NCI-H460 (cell line): ENCODE measurements at regions not wholly inside any gene's neighbourhood (a gene's known extent, or its start where the extent isn't known, plus 50 kb on each side); places are given as distances from the start of the nearest gene placed in this dataset.

Source experiments
- DNase-seq: peaks from one replicate; pipeline ENCODE4 v3.0.0-alpha.2; 2016; ENCODE audit warnings: low read depth; ENCODE audit errors: extremely low read depth

DNA sequence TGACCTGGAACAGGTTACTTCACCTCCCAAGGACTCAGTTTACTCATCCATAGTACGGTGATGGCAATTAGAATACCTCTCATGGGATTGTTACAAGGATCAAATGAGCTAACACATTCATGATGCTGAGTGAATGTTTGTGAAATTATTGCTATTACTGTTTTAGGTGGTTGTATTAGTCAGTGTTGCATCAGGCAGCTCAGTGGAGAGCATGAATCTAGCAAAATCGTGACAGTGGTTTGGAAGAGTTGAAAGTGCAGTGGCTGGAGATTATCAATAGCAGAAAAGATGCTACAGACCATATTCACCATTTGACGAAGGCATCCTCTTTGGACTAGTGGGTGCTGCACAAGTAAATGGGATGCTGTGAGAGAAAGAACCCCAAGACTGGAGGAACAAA lies 50.4 kb upstream of the CTNNBL1 start:
- DNase-seq: no peak

DNA sequence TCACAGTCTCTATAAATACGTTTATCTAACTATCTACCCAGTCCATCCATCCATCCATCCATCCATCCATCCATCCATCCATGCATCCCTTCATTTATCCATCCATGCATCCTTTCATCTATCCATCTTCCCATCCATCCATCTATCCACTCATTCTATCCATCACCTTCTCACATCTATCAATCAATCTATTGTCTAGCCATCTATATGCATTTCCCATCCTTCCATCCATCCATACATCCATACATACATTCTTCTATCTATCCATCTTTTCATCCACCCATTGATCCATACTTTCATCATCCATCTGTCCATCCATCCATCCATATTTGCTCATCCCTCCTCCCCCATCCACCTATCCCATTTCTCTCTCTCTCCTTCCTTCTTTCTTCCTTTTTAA lies 51.6 kb upstream of the CTNNBL1 start:
- DNase-seq: no peak

DNA sequence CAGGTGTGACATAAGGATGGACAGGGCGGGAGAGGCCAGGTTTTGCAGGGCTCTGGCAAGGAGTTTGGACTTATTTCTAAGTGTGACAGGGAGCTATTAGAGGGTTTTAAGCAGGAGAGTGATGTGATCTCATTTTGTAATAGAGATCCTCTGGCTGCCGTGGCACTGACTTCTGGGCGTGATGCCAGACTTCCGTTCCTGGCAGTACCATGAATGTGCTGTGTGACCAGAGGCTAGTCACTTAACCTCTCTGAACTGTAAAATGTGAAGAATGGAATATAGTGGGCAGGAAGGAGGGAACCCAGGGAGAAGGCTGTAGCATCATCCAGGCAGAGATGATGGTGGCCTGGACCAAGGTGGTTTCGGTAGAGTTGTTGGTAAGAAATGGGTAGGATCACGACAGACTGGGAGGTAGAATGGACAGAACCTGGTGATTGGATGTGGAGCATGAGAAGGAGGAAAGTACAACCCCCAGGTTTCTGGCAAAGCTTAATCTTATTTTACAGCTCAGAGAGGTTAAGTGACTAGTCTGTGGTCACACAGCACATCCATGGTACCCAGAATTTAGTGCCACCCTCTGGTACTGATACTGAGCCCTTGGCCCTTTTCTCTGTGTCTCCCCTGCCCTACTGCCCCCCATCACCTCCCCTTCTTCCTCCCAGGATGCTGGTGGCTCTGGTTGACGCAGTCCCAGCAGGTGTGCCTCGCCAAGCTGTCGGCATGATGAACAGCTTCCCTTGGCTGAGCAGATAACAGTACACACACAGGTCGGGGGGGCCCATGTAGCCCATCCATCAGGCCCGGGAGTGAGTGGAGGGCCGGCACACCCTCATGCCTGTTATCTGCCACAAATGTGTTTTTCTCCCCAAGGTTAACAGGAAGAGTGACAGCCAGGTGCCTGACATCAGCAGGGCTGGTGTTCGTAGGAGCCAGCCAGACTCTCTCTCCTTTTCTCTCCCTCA lies 52.9 kb upstream of the CTNNBL1 start:
- no peak for DNase-seq

DNA sequence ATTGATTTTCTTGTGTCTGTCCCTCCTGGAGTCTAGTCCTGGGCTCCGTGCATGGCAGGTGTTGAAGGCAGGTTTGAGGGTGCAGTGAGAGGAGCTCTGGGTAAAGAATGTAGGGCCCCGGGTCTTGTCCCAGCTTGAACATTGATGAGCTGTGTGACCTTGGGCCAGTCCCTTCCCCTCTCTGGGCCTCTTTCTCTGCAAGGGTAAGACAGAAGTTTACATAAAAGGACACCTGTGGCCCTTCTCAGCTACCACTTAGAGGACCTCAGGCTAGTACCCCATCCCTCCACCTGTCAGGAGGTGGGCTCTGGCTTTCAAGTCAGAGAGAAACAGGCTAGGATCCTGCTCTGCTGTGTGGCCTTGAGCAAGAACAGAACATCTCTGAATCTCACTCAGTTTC lies 55.3 kb upstream of the CTNNBL1 start:
- no peak for DNase-seq

DNA sequence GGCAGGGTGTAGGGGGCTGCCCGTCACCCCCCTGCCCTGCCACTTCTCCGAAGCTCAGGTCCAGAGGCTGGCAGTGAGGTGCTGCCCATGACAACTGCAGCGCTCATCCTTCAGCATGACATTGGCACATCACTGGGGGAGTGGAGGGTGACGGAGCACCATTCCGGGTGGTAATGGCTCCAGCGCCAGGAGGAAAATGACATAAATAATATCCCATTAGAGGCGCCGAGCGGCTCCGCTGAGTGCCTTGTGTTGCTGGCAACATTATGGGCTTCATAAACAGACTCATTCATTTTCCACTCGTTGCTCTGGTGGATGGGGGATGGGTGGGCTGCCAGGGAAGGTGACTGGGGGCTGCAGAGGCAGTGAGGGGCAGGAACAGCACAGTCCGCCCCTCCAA lies 56.9 kb upstream of the CTNNBL1 start:
- DNase-seq: no peak

DNA sequence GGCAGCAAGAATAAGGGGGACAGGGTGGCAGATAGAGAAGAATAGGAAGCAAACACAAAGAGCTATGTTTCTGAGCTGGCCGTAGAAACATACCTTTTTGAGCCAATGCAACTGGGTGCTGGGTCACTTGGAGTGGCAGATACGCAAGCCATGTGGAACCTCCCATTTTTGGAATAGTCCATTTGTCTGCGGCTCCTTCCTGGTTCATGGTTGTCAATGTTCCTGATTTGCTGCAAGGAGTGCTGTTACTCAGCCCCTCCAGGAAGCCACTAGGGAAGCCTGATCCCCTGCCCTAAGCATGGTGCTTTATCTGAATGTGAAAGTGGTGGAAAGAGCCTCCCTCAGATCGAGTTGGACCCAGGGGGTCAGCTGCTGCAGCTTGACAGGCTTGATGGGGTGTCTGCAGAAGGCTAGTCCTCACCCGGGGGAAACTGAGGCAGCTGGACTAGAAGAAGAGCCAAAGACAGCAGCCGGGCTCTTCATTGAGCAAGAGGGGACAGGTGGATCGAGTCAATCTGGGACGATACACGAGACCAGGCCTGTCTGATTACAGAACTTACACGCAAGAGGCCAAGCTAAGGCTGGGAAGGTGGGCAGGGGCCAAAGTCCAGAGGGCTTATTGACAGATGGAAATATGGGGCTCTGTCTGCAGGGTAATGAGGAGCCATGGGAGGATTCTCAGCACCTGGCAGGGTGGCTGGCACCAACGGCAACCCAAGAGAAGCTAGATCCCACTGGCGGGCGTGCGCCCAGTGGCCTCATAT lies 57.4 kb upstream of the CTNNBL1 start:
- no peak for DNase-seq

DNA sequence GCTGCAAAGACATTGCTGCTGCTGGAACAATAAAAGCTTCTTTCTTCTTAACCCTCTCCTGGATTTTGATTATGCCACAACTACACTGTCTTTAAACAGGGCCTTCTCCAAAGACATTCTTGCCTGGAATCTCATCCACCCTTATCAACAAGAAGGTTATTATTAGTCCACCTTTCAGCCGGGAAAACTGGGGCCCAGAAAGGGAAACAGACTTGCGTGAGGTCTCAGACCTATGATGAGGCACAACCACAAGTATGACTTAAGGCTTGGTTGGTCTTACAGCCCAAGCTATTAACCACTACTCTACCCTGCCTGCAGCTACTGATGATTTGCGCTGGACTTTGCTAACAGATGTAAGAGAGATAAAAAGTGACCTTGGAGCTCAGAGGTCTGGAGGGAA lies 62.8 kb upstream of the CTNNBL1 start:
- no peak for DNase-seq

DNA sequence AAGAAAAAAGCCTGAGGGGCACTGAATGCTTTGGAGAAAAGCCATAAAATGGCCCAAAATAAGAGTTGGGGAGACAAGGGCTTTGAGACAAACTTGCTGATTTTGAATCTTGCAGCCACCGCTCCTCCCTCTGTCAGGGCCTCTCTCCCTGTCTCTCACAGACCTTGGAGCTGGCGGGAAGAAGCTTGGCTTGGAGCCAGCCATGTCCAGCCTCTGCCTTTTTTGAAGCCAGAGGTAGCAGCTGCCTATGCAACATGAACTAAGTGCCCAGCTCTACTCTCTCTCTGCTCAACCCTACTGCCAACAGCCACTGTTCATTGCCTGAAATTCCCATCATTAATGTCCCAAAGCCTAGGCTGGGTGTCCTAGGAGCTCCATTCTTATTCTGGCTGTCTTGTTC lies 63.7 kb upstream of the CTNNBL1 start:
- DNase-seq: no peak

DNA sequence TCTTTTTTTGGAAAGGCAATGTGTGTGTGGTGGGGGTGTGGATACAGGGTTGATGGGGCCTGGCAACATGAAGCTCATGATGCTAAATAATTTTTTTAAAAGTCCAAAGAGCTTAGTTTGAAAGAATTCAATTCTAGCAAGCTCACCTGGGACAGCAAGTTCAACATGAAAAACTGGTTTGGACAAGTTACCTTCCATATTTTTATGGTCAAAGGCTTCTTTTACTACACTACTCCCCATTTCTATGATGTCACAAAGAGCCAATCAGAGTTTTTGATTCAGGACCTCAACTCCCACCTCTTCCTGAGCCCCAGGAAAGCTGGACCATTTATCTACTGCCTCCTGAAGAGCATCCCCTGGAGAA lies 66.1 kb upstream of the CTNNBL1 start:
- no peak for DNase-seq

DNA sequence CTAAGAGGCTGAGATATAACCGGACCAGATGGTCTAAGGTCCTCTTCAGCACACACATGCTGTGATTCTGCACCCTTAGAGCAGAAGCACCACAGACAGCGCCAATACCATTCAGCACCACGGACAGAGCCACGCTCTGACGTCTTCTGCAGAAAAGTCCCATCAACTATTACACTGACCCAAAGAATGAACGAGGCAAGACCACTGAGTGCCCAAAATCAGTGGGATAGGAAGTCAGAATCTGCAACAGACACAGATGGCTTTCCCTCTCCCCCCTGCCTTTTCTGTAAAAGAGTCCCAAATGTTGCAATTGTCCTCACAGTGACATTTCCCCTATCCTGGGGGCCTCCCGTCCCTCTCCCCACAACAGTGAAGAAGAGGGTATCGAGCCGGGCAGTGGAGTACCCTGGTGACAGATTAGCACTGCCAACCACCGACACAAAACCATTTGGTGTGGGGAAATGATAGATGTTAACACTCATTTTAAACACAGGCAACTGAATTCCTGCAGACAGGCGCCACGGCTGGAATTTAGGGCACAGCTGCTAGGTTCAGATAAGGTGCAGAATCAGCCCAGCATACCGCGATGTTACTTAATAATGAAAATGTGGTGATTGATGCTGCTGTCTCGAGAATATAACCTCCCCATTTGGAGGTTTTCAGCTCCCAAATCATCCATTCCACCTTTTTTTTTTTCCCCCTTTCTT lies 66.6 kb upstream of the CTNNBL1 start:
- DNase-seq: peak; percentile 52

DNA sequence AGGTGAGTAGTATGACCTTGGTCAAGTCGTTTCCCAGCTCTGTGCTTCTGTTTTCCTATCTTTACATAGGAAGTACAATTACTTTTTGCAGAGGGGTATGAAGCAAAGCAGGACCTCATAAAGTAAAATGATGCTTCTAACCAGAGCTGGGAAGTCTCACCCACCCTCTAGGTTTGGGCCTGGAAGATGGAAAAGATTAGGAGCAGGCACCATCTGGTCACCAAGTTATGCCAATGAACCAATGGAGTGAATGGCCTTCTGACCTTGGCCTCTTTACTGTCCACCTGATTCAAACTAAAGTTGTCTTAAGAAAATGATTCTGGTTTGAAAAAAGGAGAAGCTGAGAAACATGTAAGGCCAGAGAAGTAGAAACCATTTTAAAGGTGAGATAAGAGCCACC lies 68.9 kb upstream of the CTNNBL1 start:
- no peak for DNase-seq

DNA sequence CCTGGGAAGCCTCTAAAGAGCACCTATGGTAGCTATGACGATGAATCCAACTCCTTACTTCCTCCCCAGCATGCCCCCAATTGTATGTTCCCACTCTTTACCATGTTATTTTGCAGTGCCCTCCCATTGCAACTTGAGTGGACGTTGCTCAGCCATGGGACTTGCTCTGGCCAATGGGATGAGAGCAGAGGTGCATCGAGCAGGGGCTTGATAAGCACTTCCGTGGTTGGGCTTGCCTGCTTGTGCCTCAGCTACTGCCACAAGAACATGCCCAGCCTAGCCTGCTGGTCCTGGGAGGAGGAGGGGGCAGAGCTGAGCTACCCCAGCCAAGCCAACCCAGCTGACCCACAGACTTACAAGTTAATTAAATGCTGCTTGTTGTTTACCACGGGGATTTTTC lies 71.1 kb upstream of the CTNNBL1 start:
- no peak for DNase-seq

DNA sequence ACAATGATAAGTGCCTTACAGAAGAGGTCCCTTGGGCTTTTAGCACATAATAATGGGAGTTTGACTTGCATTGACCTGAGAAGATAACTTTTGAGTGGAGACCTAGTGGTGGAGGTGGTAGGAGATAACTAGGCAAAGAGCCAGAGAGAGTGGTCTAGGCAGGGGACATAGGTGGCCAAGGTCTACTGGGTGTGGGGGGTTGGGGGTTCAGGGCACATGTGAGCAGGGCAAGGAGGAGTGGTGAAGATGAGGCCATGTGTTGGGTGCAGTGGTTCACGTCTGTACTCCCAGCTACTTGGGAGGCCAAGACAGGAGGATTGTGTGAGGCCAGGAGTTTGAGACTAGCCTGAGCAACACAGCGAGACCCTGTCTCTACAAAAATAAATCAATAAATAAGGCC lies 74.3 kb upstream of the CTNNBL1 start:
- DNase-seq: no peak

DNA sequence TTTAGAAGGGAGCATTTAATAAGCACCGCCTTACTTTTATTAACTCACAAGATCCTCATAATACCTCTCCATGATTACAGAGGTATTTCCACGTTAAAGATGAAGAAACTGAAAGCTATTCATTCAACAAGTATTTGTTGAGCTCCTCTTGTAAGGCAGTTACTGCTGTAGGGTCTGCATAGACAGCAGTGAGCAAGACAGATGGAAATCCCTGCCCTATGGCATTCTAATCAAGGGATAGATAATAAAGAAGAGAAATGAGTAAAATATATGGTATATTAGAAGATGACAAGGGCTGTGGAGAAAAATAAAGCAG lies 77.8 kb upstream of the CTNNBL1 start:
- no peak for DNase-seq

DNA sequence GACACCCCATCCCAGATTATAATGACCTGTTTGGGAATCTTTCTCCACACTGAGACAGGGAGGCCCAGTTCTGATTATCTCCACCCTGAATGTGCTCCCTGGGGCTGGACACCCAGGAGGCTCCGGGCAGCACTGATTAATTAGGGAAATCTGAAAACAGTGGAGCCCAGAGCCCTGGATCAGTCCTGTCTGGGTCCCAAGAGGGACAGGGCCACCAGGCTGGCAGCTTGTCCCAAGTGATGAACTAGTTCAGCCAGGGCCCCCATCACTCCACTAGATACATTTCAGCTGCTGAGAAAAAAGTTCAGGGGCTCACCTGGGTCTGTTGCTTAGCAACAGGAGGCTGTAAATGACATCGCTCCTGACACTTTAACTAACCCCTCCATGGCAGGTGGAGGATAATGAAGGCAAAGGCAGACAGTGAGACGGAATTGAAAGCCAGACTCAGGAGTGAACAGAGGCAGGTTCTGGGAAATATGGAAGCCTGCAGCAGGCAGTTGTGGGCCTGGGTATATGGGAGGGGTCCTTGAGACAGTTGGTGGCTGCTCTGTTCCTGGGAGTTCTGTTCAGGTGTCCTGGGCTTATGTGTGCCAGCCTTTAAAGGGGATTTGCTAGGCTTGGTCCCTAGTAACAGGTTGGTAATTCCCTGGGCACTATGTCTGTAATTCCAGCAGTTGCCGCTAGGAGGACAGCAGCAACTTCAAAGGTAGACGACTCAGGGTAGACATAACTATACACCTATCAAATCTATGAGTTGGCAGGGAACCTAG lies 78.3 kb upstream of the CTNNBL1 start:
- peak; percentile 40 for DNase-seq

DNA sequence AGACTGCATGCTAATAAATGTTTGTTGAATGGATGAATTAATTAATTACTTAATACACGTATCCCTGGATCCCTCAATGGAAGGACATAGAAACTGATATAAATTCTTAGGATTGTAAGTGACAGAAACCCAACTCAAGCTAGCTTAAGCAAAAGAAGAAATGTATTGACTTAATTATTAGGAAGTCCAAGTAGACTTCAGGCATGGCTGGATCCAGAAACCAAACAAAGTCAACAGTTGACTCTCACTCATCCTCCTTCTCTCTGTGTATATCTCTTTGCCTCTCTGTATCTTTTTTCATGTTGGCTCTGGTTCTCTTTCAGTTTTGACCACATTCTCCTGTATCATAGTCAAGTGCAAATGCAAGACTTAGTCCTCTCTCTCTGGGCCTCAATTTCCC lies 82.0 kb upstream of the CTNNBL1 start:
- DNase-seq: no peak

DNA sequence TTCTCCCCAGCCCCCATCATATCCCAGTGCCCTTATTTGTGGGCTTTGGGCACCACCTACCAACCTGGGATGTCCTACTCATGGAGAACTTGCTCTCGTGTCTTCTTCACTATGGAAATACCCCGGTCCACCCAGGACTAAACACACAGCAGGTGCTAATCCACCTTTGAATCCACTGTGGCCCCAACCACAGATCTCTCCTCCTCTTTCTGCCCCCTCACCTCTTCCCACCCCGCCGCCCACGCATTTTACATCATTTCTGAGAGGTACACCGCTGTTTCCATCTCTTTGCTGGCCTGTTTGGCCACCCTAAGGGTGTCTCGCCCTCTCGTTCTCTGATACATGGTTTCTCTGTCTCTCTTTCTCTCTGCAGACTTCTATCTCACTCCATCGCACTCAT lies 82.5 kb upstream of the CTNNBL1 start:
- no peak for DNase-seq

DNA sequence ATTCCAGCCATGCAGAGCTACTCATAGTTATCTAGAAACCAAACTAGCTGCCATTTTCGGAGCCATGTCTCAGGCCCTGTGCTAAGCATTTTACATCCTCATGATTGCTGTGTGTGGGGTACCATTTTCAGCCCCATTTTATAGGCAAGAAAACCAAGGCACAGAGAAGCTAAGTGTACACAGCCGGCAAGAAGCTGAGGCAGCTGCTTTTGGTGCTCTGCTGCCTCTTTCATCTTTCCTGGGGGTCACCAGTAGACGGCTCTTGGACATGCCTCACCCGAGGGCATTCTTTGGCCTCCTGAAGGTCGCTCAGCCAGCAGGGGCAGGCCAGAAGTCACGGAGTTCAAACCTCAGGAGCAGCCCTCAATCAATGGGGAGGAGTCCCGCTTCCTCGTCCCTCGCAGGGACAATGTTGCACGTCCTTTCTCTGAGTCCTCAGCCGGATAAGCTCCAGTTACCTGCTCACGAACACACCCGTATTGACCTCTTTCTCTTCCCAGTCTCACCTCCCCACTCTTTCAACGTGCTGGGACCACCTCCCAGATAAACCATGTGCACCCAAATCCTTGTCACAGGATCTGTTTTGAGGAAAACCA lies 82.6 kb upstream of the BLCAP start:
- no peak for DNase-seq

DNA sequence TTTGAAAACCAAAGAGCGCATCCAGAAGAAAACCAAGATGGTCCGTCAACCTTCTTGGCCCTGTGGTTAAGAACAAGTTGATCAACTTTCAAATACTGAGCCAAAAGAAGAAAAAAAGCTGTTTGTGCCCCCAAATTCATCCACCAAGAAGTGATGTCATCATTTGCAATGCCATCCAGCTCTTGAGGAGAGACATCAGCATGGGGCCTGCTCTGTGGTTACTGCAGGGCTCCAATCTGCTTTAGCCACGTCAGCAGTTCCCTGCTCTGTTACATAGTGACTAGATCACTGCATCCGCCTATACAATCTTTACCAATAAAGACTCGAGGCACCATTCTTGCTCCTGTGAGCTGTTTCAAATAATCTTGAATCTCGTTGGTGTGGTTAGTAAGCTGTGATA lies 75.0 kb upstream of the BLCAP start:
- DNase-seq: no peak

DNA sequence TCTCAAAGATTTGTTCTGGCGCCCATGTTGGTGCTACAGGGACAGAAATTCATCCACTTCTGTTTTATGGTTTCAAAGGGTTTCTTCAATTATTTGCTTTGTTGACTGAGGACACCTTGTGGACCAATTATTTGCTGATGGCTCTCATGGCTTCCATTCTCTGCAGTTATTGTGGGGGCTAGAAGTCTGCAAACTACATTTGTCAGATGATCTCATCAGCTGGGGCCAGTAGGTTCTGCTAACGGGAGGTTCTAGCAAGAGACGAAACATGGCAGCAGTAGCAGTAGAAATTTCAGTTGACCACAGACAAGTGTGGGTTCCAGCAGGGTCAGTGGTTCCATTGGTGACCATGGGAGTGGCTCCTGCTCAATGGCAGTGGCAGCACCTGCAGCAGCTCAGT lies 72.8 kb upstream of the BLCAP start:
- DNase-seq: no peak
